GM10248 (cell line): ENCODE measurements at regions not wholly inside any gene's neighbourhood (a gene's known extent, or its start where the extent isn't known, plus 50 kb on each side); places are given as distances from the start of the nearest gene placed in this dataset.
A peak's percentile ranks its signal among the peaks of the same experiment; 100 is the strongest.

Source experiments
- CTCF ChIA-PET: fragments of 300-600 bp; sonication (Branson Sonifier 250); formaldehyde crosslinking; extraction: SDS; loops from one replicate; lab custom pipeline; 2021; ENCODE audit warnings: antibody characterized with exemption; lab: Yijun Ruan, JAX
- POLR2A ChIA-PET: fragments of 350-650 bp; sonication (Branson Sonifier 250); formaldehyde crosslinking; extraction: SDS; loops from one replicate; lab custom pipeline; 2020; ENCODE audit warnings: antibody characterized with exemption; lab: Yijun Ruan, JAX
- DNase-seq: peaks from one replicate; pipeline ENCODE4 v3.0.0; 2012; ENCODE audit errors: extremely low spot score
- CTCF ChIP-seq: IDR thresholded peaks from 2 replicates; pipeline ENCODE4 v1.5.1; 2012; ENCODE audit warnings: mild to moderate bottlenecking, low read depth; ENCODE audit errors: extremely low read depth, missing control alignments, control extremely low read depth

- no peak for TF ChIP-seq CTCF
- CTCF ChIA-PET = no interaction called here
- POLR2A ChIA-PET = no interaction called here
- DNase-seq = no peak
Observed at GRCh38 chr2:128519517-128520215, 201.0 kb upstream of the HS6ST1 start.

GRCh38 chr2:128520340-128520739, 201.7 kb upstream of the HS6ST1 start:
- TF ChIP-seq CTCF = no peak
- no peak for DNase-seq
- POLR2A ChIA-PET = no interaction called here
- CTCF ChIA-PET = no interaction called here

GRCh38 chr2:128520791-128521190, 202.1 kb upstream of the HS6ST1 start:
- DNase-seq = peak; percentile 72
- ChIA-PET CTCF (no interaction called here), POLR2A (no interaction called here)
- TF ChIP-seq CTCF = no peak

GRCh38 chr2:128521482-128521881, 202.8 kb upstream of the HS6ST1 start:
- DNase-seq = no peak
- ChIA-PET POLR2A (no interaction called here), CTCF (no interaction called here)
- no peak for TF ChIP-seq CTCF

- ChIA-PET POLR2A (no interaction called here), CTCF (no interaction called here)
- DNase-seq = no peak
- no peak for TF ChIP-seq CTCF
Observed at GRCh38 chr2:128522829-128523228, 204.2 kb upstream of the HS6ST1 start.

- DNase-seq = no peak
- no peak for TF ChIP-seq CTCF
- ChIA-PET POLR2A (no interaction called here), CTCF (no interaction called here)
Observed at GRCh38 chr2:128523457-128523856, 204.8 kb upstream of the HS6ST1 start.
